B cell (primary cell): ENCODE measurements at regions not wholly inside any gene's neighbourhood (a gene's known extent, or its start where the extent isn't known, plus 50 kb on each side); places are given as distances from the start of the nearest gene placed in this dataset.

ENCODE experiments used
- ATAC-seq: fragments of 200-7000 bp; cut with Tn5 transposase; one replicate; pipeline ENCODE4 v1.10.0; 2021; ENCODE audit warnings: low read depth, mild to moderate bottlenecking, moderate number of reproducible peaks, moderate library complexity
- CTCF ChIA-PET: fragments of 350-600 bp; sonication (Branson Sonifier 250); formaldehyde crosslinking; loops from one replicate; lab custom pipeline; 2021; ENCODE audit warnings: antibody characterized with exemption, inconsistent platforms; lab: Charles Lee
- POLR2A ChIA-PET: fragments of 350-600 bp; sonication (Branson Sonifier 250); formaldehyde crosslinking; loops from one replicate; lab custom pipeline; 2021; ENCODE audit warnings: antibody characterized with exemption; lab: Charles Lee
- DNase-seq: peaks from one replicate; pipeline ENCODE4 v3.0.0; 2013
- H2AFZ ChIP-seq: 2 replicates; pipeline ENCODE4 v1.6.1; 2012; ENCODE audit warnings: mild to moderate bottlenecking, low read depth, low read length; ENCODE audit not compliant: insufficient read depth, poor library complexity, severe bottlenecking
- H3K27ac ChIP-seq, 2 donors: 1 replicate in 1 of 2; 2 replicates in 1 of 2; pipeline ENCODE4 v1.5.1; 2012 to 2013; ENCODE audit warnings: low read length in 2 of 2, mild to moderate bottlenecking in 2 of 2, moderate library complexity in 1 of 2
- H3K27me3 ChIP-seq, 4 experiments: fragments of 200-600 bp in 1 of 4; sonication (generic) in 1 of 4; replicated peaks in 1 of 4; 1 replicate in 2 of 4; 2 replicates in 2 of 4; pipeline versions ENCODE4 v1.6.1 to v1.7.0; 2013 to 2016; ENCODE audit warnings: low read length in 3 of 4, mild to moderate bottlenecking in 2 of 4, mixed read lengths in 1 of 4, moderate library complexity in 1 of 4; ENCODE audit not compliant: insufficient read depth in 4 of 4, control insufficient read depth in 3 of 4; ENCODE audit errors: control extremely low read depth in 1 of 4
- H3K36me3 ChIP-seq, 2 experiments: replicated peaks in 1 of 2; 1 replicate in 1 of 2; 2 replicates in 1 of 2; pipeline versions ENCODE4 v1.6.1 to v1.7.1; 2013; ENCODE audit warnings: low read length in 1 of 2; ENCODE audit not compliant: insufficient read depth in 2 of 2, control insufficient read depth in 1 of 2; ENCODE audit errors: control extremely low read depth in 1 of 2, extremely low read depth in 1 of 2
- H3K4me1 ChIP-seq, 2 donors: fragments of 200-600 bp in 1 of 2; sonication (generic) in 1 of 2; 1 replicate in 1 of 2; 2 replicates in 1 of 2; pipeline versions ENCODE4 v1.5.1 to v1.6.1; 2013 to 2017; ENCODE audit warnings: low read length in 2 of 2; ENCODE audit not compliant: control insufficient read depth in 2 of 2, insufficient read depth in 2 of 2
- H3K4me2 ChIP-seq: replicated peaks from 2 replicates; pipeline ENCODE3; 2012; ENCODE audit warnings: mild to moderate bottlenecking, low read depth, low read length; ENCODE audit not compliant: poor library complexity, severe bottlenecking
- H3K4me3 ChIP-seq, 5 experiments: fragments of 200-600 bp in 1 of 5; sonication (generic) in 1 of 5; 1 replicate in 3 of 5; 2 replicates in 2 of 5; pipeline versions ENCODE4 v1.5.1 to v1.7.0; 2011 to 2016; ENCODE audit warnings: low read length in 4 of 5, mild to moderate bottlenecking in 4 of 5, low read depth in 2 of 5, control low read depth in 1 of 5, moderate library complexity in 1 of 5; ENCODE audit not compliant: insufficient read depth in 1 of 5; ENCODE audit errors: control extremely low read depth in 1 of 5, extremely low read depth in 1 of 5
- H3K79me2 ChIP-seq: fragments of 200-600 bp; sonication (generic); one replicate; pipeline ENCODE4 v1.6.0; 2016; ENCODE audit warnings: low read length; ENCODE audit not compliant: control insufficient read depth, insufficient read depth
- H3K9ac ChIP-seq: fragments of 200-600 bp; sonication (generic); 2 replicates; pipeline ENCODE4 v1.6.1; 2017; ENCODE audit warnings: mild to moderate bottlenecking, low read length, moderate library complexity
- H3K9me3 ChIP-seq, 3 donors: one replicate each; pipeline versions ENCODE4 v1.6.1 to v1.7.1; 2013; ENCODE audit warnings: low read length in 2 of 3; ENCODE audit not compliant: control insufficient read depth in 2 of 3, insufficient read depth in 1 of 3; ENCODE audit errors: control extremely low read depth in 1 of 3
- H4K20me1 ChIP-seq: 2 replicates; pipeline ENCODE4 v1.6.0; 2012; ENCODE audit warnings: mild to moderate bottlenecking, low read length; ENCODE audit not compliant: insufficient read depth, control insufficient read depth, poor library complexity, severe bottlenecking
- H3K27ac Mint-ChIP-seq: one replicate; pipeline ENCODE4 v1.8.0; 2021; ENCODE audit warnings: mixed read lengths
- H3K27me3 Mint-ChIP-seq: one replicate; pipeline ENCODE4 v1.8.0; 2021; ENCODE audit warnings: mixed read lengths
- H3K4me1 Mint-ChIP-seq: one replicate; pipeline ENCODE4 v1.8.0; 2021; ENCODE audit warnings: mixed read lengths
- H3K4me3 Mint-ChIP-seq: one replicate; pipeline ENCODE4 v1.8.0; 2021; ENCODE audit warnings: mixed read lengths
- H3K9me3 Mint-ChIP-seq: one replicate; pipeline ENCODE4 v1.8.0; 2022; ENCODE audit warnings: mixed read lengths; ENCODE audit not compliant: insufficient read depth
- EZH2 ChIP-seq: IDR thresholded peaks from 2 replicates; pipeline ENCODE4 v1.6.1; 2012; ENCODE audit warnings: borderline replicate concordance, low read depth, mild to moderate bottlenecking, moderate library complexity, low read length; ENCODE audit not compliant: insufficient read depth, poor library complexity, severe bottlenecking
- WGBS: methylation state at CpG from one replicate; pipeline ENCODE4 v1.1.5; 2013; ENCODE audit warnings: missing lambda C conversion rate; ENCODE audit not compliant: insufficient coverage; 5-methylcytosine and 5-hydroxymethylcytosine counted together
- intact Hi-C: fragments of 100-400 bp; cut with micrococcal nuclease; formaldehyde crosslinking; loops from one replicate; pipeline ENCODE4 v1.10.0; 2022
- TF ChIP-seq, protein P1 (sequence below): fragments of 200-600 bp; IDR thresholded peaks from one replicate; pipeline ENCODE4 v1.8.0; 2022; ENCODE audit warnings: antibody characterized with exemption, mild to moderate bottlenecking

DNA sequence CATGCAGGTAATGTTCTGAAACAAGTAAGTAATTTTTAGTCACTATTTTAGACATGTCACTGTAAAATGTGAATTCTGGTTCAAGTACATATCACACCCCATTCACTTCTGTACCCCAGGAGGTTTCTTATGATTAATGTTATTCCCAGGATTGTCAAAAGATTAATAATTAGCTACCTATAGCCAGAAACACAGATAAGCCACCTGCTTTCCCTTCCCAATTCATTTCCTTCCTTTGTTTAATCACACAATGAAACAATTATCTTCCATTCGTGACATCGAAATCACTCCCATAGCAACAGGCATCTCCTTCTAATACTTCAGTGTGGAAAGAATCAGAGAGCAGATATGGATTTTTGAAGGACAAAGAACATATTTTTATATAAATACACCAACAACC, 1650.3 kb upstream of the CELF4 start:
- H3K4me1 ChIP-seq: no peaks in the 10 kb centered on the region
- WGBS: no CpG with 5 or more reads among the region's 2 CpGs
- CTCF ChIA-PET: no interaction called here

DNA sequence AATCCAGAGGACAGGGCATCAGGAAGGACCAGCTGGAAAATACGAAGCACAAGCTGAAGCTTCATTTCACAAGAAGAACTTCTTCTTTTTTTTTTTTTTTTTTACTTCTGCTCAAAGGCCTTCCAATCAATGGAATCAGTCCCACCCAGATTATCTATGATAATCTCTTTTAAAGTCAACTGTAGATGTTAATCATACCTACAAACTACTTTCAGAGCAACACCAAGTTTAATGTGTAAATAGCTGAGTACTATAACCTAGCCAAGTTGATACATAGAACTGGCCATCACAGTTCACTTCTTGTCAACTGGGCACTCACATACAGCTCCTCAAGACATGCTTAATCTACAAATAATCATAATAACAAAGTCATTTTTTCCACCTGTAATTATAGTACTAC, 1645.9 kb upstream of the CELF4 start:
- no peaks in the 10 kb centered on the region for H3K27me3 Mint-ChIP-seq
- POLR2A ChIA-PET: no interaction called here
- WGBS: no CpG with 5 or more reads among the region's 1 CpG

More for the DNA sequence above, 1650.3 kb upstream of the CELF4 start:
- intact Hi-C loops: no loop called here
- Histone ChIP-seq H3K36me3 (no peaks in the 10 kb centered on the region), H3K9ac (no peak overlapping the region), H3K27me3 (no peaks in the 10 kb centered on the region), H2AFZ (no peak overlapping the region), H3K79me2 (no peaks in the 10 kb centered on the region), H3K9me3 (no peaks in the 10 kb centered on the region), H4K20me1 (no peaks in the 10 kb centered on the region), H3K4me3 (no peak overlapping the region), H3K4me2 (no peak overlapping the region), H3K27ac (no peak overlapping the region)
- DNase-seq: no peak
- POLR2A ChIA-PET: no interaction called here
- ATAC-seq: no peak
- Mint-ChIP-seq H3K27ac (no peak overlapping the region), H3K4me3 (no peak overlapping the region), H3K9me3 (peaks cover 10% of the 10 kb centered on the region), H3K27me3 (no peaks in the 10 kb centered on the region), H3K4me1 (no peaks in the 10 kb centered on the region)
- TF ChIP-seq EZH2: no peak
- TF ChIP-seq, protein P1, sequence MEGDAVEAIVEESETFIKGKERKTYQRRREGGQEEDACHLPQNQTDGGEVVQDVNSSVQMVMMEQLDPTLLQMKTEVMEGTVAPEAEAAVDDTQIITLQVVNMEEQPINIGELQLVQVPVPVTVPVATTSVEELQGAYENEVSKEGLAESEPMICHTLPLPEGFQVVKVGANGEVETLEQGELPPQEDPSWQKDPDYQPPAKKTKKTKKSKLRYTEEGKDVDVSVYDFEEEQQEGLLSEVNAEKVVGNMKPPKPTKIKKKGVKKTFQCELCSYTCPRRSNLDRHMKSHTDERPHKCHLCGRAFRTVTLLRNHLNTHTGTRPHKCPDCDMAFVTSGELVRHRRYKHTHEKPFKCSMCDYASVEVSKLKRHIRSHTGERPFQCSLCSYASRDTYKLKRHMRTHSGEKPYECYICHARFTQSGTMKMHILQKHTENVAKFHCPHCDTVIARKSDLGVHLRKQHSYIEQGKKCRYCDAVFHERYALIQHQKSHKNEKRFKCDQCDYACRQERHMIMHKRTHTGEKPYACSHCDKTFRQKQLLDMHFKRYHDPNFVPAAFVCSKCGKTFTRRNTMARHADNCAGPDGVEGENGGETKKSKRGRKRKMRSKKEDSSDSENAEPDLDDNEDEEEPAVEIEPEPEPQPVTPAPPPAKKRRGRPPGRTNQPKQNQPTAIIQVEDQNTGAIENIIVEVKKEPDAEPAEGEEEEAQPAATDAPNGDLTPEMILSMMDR: no peak

More for the DNA sequence above, 1645.9 kb upstream of the CELF4 start:
- H3K4me3 Mint-ChIP-seq: no peak overlapping the region
- Histone ChIP-seq H3K9ac (no peak overlapping the region), H3K4me1 (no peaks in the 10 kb centered on the region), H3K27me3 (no peaks in the 10 kb centered on the region), H3K4me2 (no peak overlapping the region), H3K9me3 (no peaks in the 10 kb centered on the region), H3K4me3 (no peak overlapping the region), H3K79me2 (no peaks in the 10 kb centered on the region), H4K20me1 (no peaks in the 10 kb centered on the region), H3K36me3 (no peaks in the 10 kb centered on the region), H2AFZ (no peak overlapping the region), H3K27ac (no peak overlapping the region)
- DNase-seq (no peak), ATAC-seq (no peak)
- H3K4me1 Mint-ChIP-seq: no peaks in the 10 kb centered on the region
- no peak overlapping the region for H3K27ac Mint-ChIP-seq
- TF ChIP-seq EZH2: no peak
- TF ChIP-seq, protein P1: no peak
- intact Hi-C loops: no loop called here
- peaks cover 10% of the 10 kb centered on the region for H3K9me3 Mint-ChIP-seq
- CTCF ChIA-PET: no interaction called here
